T-helper 1 cell treated with Interleukin-12 subunit alpha and Interleukin-12 subunit beta and Interleukin-4 antibody, amounts not matched to agents 30 μg/mL and 1 μg/mL, for 36 hours (primary cell): ENCODE measurements at regions not wholly inside any gene's neighbourhood (a gene's known extent, or its start where the extent isn't known, plus 50 kb on each side); places are given as distances from the start of the nearest gene placed in this dataset.

Experiments used
- H3K27ac Mint-ChIP-seq: one replicate; pipeline ENCODE4 v1.8.0; 2021; ENCODE audit warnings: mild to moderate bottlenecking, mixed read lengths
- H3K27me3 Mint-ChIP-seq: one replicate; pipeline ENCODE4 v1.8.0; 2021; ENCODE audit warnings: low read depth, mixed read lengths
- H3K36me3 Mint-ChIP-seq: one replicate; pipeline ENCODE4 v1.8.0; 2021; ENCODE audit warnings: low read depth, mixed read lengths
- H3K4me1 Mint-ChIP-seq: one replicate; pipeline ENCODE4 v1.8.0; 2021; ENCODE audit warnings: low read depth, mixed read lengths
- H3K4me3 Mint-ChIP-seq: one replicate; pipeline ENCODE4 v1.8.0; 2021; ENCODE audit warnings: mild to moderate bottlenecking, moderate library complexity, mixed read lengths
- H3K9me3 Mint-ChIP-seq: one replicate; pipeline ENCODE4 v1.8.0; 2021; ENCODE audit warnings: mixed read lengths

GRCh38 chr17:77385750-77386501, 245.2 kb downstream of the SEC14L1 start:
- peaks cover 70% of the 10 kb centered on the region for H3K4me1 Mint-ChIP-seq
- H3K27ac Mint-ChIP-seq = peak overlapping the region; percentile 52
- H3K4me3 Mint-ChIP-seq = no peak overlapping the region
- no peaks in the 10 kb centered on the region for H3K27me3 Mint-ChIP-seq
- H3K9me3 Mint-ChIP-seq = no peaks in the 10 kb centered on the region
- H3K36me3 Mint-ChIP-seq = peaks cover 18% of the 10 kb centered on the region

GRCh38 chr17:77386502-77387192, 245.9 kb downstream of the SEC14L1 start:
- Mint-ChIP-seq H3K4me3 (peak overlapping the region; percentile 17), H3K9me3 (no peaks in the 10 kb centered on the region), H3K27ac (peak overlapping the region; percentile 52), H3K36me3 (peaks cover 22% of the 10 kb centered on the region), H3K27me3 (no peaks in the 10 kb centered on the region), H3K4me1 (peaks cover 72% of the 10 kb centered on the region)

- no peaks in the 10 kb centered on the region for H3K27me3 Mint-ChIP-seq
- H3K4me1 Mint-ChIP-seq = peaks cover 72% of the 10 kb centered on the region
- peaks cover 28% of the 10 kb centered on the region for H3K36me3 Mint-ChIP-seq
- H3K4me3 Mint-ChIP-seq = no peak overlapping the region
- no peaks in the 10 kb centered on the region for H3K9me3 Mint-ChIP-seq
- H3K27ac Mint-ChIP-seq = no peak overlapping the region
Measured at GRCh38 chr17:77387891-77388290, 247.1 kb downstream of the SEC14L1 start.

GRCh38 chr17:77388384-77389306, 247.9 kb downstream of the SEC14L1 start:
- Mint-ChIP-seq H3K27ac (peak overlapping the region; percentile 91), H3K9me3 (no peaks in the 10 kb centered on the region), H3K27me3 (no peaks in the 10 kb centered on the region), H3K4me1 (peaks cover 67% of the 10 kb centered on the region), H3K36me3 (peaks cover 27% of the 10 kb centered on the region), H3K4me3 (peak overlapping the region; percentile 83)

- H3K4me3 Mint-ChIP-seq = peak overlapping the region; percentile 78
- H3K27me3 Mint-ChIP-seq = no peaks in the 10 kb centered on the region
- H3K9me3 Mint-ChIP-seq = no peaks in the 10 kb centered on the region
- peaks cover 27% of the 10 kb centered on the region for H3K36me3 Mint-ChIP-seq
- peak overlapping the region; percentile 91 for H3K27ac Mint-ChIP-seq
- peaks cover 69% of the 10 kb centered on the region for H3K4me1 Mint-ChIP-seq
Measured at GRCh38 chr17:77390870-77391269, 250.1 kb downstream of the SEC14L1 start.

- no peaks in the 10 kb centered on the region for H3K27me3 Mint-ChIP-seq
- H3K9me3 Mint-ChIP-seq = no peaks in the 10 kb centered on the region
- peaks cover 27% of the 10 kb centered on the region for H3K36me3 Mint-ChIP-seq
- peaks cover 64% of the 10 kb centered on the region for H3K4me1 Mint-ChIP-seq
- peak overlapping the region; percentile 78 for H3K4me3 Mint-ChIP-seq
- H3K27ac Mint-ChIP-seq = peak overlapping the region; percentile 85
Measured at GRCh38 chr17:77391668-77392375, 251.1 kb downstream of the SEC14L1 start.

GRCh38 chr17:77392376-77393273, 251.9 kb downstream of the SEC14L1 start:
- H3K4me1 Mint-ChIP-seq = peaks cover 61% of the 10 kb centered on the region

GRCh38 chr17:77393274-77393600, 252.5 kb downstream of the SEC14L1 start:
- H3K4me3 Mint-ChIP-seq = peak overlapping the region; percentile 64
- H3K9me3 Mint-ChIP-seq = no peaks in the 10 kb centered on the region
- H3K36me3 Mint-ChIP-seq = peaks cover 31% of the 10 kb centered on the region
- no peaks in the 10 kb centered on the region for H3K27me3 Mint-ChIP-seq
- no peak overlapping the region for H3K27ac Mint-ChIP-seq
- peaks cover 60% of the 10 kb centered on the region for H3K4me1 Mint-ChIP-seq

More at GRCh38 chr17:77392376-77393273, 251.9 kb downstream of the SEC14L1 start:
- Mint-ChIP-seq H3K27me3 (no peaks in the 10 kb centered on the region), H3K36me3 (peaks cover 27% of the 10 kb centered on the region), H3K9me3 (no peaks in the 10 kb centered on the region), H3K4me3 (peak overlapping the region; percentile 78), H3K27ac (peak overlapping the region; percentile 85)

GRCh38 chr17:77393867-77394539, 253.2 kb downstream of the SEC14L1 start:
- Mint-ChIP-seq H3K27ac (no peak overlapping the region), H3K36me3 (peaks cover 32% of the 10 kb centered on the region), H3K4me1 (peaks cover 59% of the 10 kb centered on the region), H3K27me3 (no peaks in the 10 kb centered on the region), H3K4me3 (no peak overlapping the region), H3K9me3 (no peaks in the 10 kb centered on the region)

GRCh38 chr17:77394540-77395295, 253.9 kb downstream of the SEC14L1 start:
- H3K9me3 Mint-ChIP-seq = no peaks in the 10 kb centered on the region
- peaks cover 32% of the 10 kb centered on the region for H3K36me3 Mint-ChIP-seq
- no peaks in the 10 kb centered on the region for H3K27me3 Mint-ChIP-seq
- peaks cover 60% of the 10 kb centered on the region for H3K4me1 Mint-ChIP-seq
- no peak overlapping the region for H3K27ac Mint-ChIP-seq
- no peak overlapping the region for H3K4me3 Mint-ChIP-seq

GRCh38 chr17:77395501-77396048, 254.8 kb downstream of the SEC14L1 start:
- H3K27me3 Mint-ChIP-seq = no peaks in the 10 kb centered on the region
- peaks cover 36% of the 10 kb centered on the region for H3K36me3 Mint-ChIP-seq
- peaks cover 65% of the 10 kb centered on the region for H3K4me1 Mint-ChIP-seq
- H3K27ac Mint-ChIP-seq = peak overlapping the region; percentile 49
- H3K4me3 Mint-ChIP-seq = no peak overlapping the region
- no peaks in the 10 kb centered on the region for H3K9me3 Mint-ChIP-seq

GRCh38 chr17:77396610-77397009, 255.8 kb downstream of the SEC14L1 start:
- Mint-ChIP-seq H3K9me3 (no peaks in the 10 kb centered on the region), H3K27me3 (no peaks in the 10 kb centered on the region), H3K36me3 (peaks cover 36% of the 10 kb centered on the region), H3K27ac (no peak overlapping the region), H3K4me3 (no peak overlapping the region), H3K4me1 (peaks cover 67% of the 10 kb centered on the region)
